ENCODE measurements at regions not wholly inside any gene's neighbourhood (a gene's known extent, or its start where the extent isn't known, plus 50 kb on each side); places are given as distances from the start of the nearest gene placed in this dataset.

GRCh38 chr3:112742934-112743333 is 102.0 kb upstream of the CCDC80 start:
- no peak for DNase-seq
- Histone ChIP-seq H3K4me1 (no peaks in the 10 kb centered on the region), H3K9me3 (no peaks in the 10 kb centered on the region), H3K27me3 (no peaks in the 10 kb centered on the region), H3K4me3 (no peak overlapping the region), H3K36me3 (no peaks in the 10 kb centered on the region), H3K27ac (no peak overlapping the region), H3K9ac (ENCODE audit: low read depth in 2 of 2, low read length in 2 of 2) (no peak overlapping the region)
- TF ChIP-seq, protein P1, sequence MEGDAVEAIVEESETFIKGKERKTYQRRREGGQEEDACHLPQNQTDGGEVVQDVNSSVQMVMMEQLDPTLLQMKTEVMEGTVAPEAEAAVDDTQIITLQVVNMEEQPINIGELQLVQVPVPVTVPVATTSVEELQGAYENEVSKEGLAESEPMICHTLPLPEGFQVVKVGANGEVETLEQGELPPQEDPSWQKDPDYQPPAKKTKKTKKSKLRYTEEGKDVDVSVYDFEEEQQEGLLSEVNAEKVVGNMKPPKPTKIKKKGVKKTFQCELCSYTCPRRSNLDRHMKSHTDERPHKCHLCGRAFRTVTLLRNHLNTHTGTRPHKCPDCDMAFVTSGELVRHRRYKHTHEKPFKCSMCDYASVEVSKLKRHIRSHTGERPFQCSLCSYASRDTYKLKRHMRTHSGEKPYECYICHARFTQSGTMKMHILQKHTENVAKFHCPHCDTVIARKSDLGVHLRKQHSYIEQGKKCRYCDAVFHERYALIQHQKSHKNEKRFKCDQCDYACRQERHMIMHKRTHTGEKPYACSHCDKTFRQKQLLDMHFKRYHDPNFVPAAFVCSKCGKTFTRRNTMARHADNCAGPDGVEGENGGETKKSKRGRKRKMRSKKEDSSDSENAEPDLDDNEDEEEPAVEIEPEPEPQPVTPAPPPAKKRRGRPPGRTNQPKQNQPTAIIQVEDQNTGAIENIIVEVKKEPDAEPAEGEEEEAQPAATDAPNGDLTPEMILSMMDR (IDR thresholded peaks at IDR 0.05) = no peak
- intact Hi-C loops (cut with DNase I) = no loop called here

- no peaks in the 10 kb centered on the region for H3K4me1 ChIP-seq
- no peak overlapping the region for H3K9ac ChIP-seq (ENCODE audit: low read depth in 2 of 2, low read length in 2 of 2)
- DNase-seq = no peak
- intact Hi-C loops (cut with DNase I) = no loop called here
- no peak overlapping the region for H3K4me3 ChIP-seq
- H3K27ac ChIP-seq = no peak overlapping the region
- TF ChIP-seq, protein P1 (IDR thresholded peaks at IDR 0.05) = no peak
- H3K36me3 ChIP-seq = no peaks in the 10 kb centered on the region
- no peaks in the 10 kb centered on the region for H3K9me3 ChIP-seq
- H3K27me3 ChIP-seq = no peaks in the 10 kb centered on the region
Observed at GRCh38 chr3:112741983-112742382, 101.0 kb upstream of the CCDC80 start.

GRCh38 chr3:112740835-112741234 is 99.9 kb upstream of the CCDC80 start:
- no peak overlapping the region for H3K9ac ChIP-seq (ENCODE audit: low read depth in 2 of 2, low read length in 2 of 2)
- intact Hi-C loops (cut with DNase I) = no loop called here
- no peak for DNase-seq
- no peaks in the 10 kb centered on the region for H3K36me3 ChIP-seq
- no peak overlapping the region for H3K27ac ChIP-seq
- H3K4me1 ChIP-seq = no peaks in the 10 kb centered on the region
- H3K27me3 ChIP-seq = no peaks in the 10 kb centered on the region
- TF ChIP-seq, protein P1 (IDR thresholded peaks at IDR 0.05) = no peak
- H3K4me3 ChIP-seq = no peak overlapping the region
- H3K9me3 ChIP-seq = no peaks in the 10 kb centered on the region

DNA sequence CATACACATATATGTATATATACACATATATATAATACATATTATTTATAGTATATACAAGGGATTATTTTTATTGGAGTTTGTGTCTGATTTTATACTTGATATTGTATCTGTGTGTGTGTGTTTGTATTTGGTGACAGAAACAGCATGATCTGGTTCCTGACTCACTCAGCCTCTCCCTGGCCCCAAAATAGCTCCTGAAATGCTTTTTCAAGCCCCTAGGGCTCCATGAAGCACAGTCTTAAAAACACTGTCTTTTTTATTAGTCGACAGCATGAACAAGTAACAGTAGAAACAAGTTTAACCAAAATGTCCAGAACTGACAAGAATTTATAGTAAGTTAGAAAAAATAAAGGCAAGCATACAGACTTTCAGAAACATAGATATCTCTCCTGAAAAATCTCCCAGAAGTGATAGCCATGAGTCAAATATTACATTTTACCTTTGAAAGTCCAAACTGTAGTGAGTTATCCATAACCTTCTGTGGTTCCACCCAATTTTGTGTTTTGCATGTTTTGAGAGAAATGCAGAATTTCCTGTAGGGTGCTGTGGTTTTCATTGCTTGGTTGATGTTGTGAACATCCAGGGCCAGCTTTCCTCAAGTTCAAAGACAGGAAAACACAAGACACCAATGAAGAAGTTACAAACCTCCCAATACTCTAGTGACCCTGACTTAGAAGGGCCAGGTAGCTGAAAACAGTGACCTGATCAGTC is 98.5 kb upstream of the CCDC80 start:
- DNase-seq = no peak
- intact Hi-C loops (cut with DNase I) = loop anchor here (10.0 kb wide), 1 partner anchor 75 kb away; no protein-coding TSS in a partner anchor
- Histone ChIP-seq H3K27ac (no peak overlapping the region), H3K36me3 (no peaks in the 10 kb centered on the region), H3K4me3 (no peak overlapping the region), H3K9ac (ENCODE audit: low read depth in 2 of 2, low read length in 2 of 2) (no peak overlapping the region), H3K27me3 (no peaks in the 10 kb centered on the region), H3K4me1 (no peaks in the 10 kb centered on the region), H3K9me3 (no peaks in the 10 kb centered on the region)
- TF ChIP-seq, protein P1 (IDR thresholded peaks at IDR 0.05) = no peak

DNA sequence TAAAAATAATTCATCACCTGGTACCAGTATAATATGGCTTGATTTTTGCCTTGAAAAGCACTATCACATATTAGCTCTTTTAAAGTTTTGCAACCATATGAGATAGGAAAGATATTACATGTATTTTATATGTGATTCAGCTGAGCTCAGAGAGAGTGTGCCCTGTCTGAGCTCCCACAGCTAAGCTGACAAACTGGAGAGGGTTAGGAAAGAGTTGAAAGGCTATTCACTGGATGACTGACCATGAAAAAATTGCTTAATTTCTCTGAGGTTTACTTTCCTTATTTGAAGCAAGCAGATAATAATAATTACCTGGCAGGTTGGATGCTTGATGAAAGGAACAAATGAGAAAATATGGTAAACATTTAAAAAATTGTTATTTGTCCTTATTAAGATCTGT is 97.4 kb upstream of the CCDC80 start:
- TF ChIP-seq, protein P1 (IDR thresholded peaks at IDR 0.05) = no peak
- Histone ChIP-seq H3K9me3 (no peaks in the 10 kb centered on the region), H3K4me3 (no peak overlapping the region), H3K36me3 (no peaks in the 10 kb centered on the region), H3K27ac (no peak overlapping the region), H3K9ac (ENCODE audit: low read depth in 2 of 2, low read length in 2 of 2) (no peak overlapping the region), H3K27me3 (no peaks in the 10 kb centered on the region), H3K4me1 (no peaks in the 10 kb centered on the region)
- DNase-seq = no peak
- intact Hi-C loops (cut with DNase I) = loop anchor here (10.0 kb wide), 1 partner anchor 76 kb away; no protein-coding TSS in a partner anchor

Data from colonic mucosa (tissue), 4 donors.